Ovary (tissue), 7 donors: ENCODE measurements at regions not wholly inside any gene's neighbourhood (a gene's known extent, or its start where the extent isn't known, plus 50 kb on each side); places are given as distances from the start of the nearest gene placed in this dataset.

Experiments used
- DNase-seq, 5 donors: peaks; one replicate each; pipeline ENCODE4 v3.0.0-alpha.2; 2019 to 2020
- H3K27ac ChIP-seq, 2 donors: fragments of 200-600 bp; one replicate each; pipeline versions ENCODE4 v1.5.1 to v1.8.0; 2019 to 2022
- H3K27me3 ChIP-seq: fragments of 200-600 bp; one replicate; pipeline ENCODE4 v1.8.0; 2022
- H3K36me3 ChIP-seq: fragments of 200-600 bp; sonication (generic); one replicate; pipeline ENCODE4 v1.5.1; 2019
- H3K4me1 ChIP-seq: one replicate; pipeline ENCODE4 v1.8.1; 2013; ENCODE audit warnings: mild to moderate bottlenecking, moderate library complexity; ENCODE audit not compliant: insufficient read depth
- H3K4me3 ChIP-seq: fragments of 200-600 bp; sonication (generic); one replicate; pipeline ENCODE4 v1.5.1; 2017
- H3K9me3 ChIP-seq, 2 donors: fragments of 200-600 bp in 1 of 2; sonication (generic) in 1 of 2; one replicate each; pipeline versions ENCODE4 v1.5.1 to v1.8.1; 2013 to 2019; ENCODE audit warnings: mild to moderate bottlenecking in 1 of 2, moderate library complexity in 1 of 2
- CTCF ChIP-seq, 3 donors: fragments of 450-650 bp in 2 of 3; fragments of 200-600 bp in 1 of 3; IDR thresholded peaks; one replicate each; pipeline versions ENCODE4 v1.5.1 to v1.8.0; 2016 to 2022; ENCODE audit warnings: antibody characterized with exemption in 3 of 3, mild to moderate bottlenecking in 1 of 3
- EP300 ChIP-seq: sonication (generic); formaldehyde crosslinking; IDR thresholded peaks from one replicate; pipeline ENCODE4 v1.6.1; 2017; ENCODE audit warnings: antibody characterized with exemption
- POLR2A ChIP-seq: fragments of 450-650 bp; IDR thresholded peaks from one replicate; pipeline ENCODE4 v1.6.1; 2017; ENCODE audit warnings: antibody characterized with exemption, mild to moderate bottlenecking, moderate library complexity
- WGBS, 3 donors: extraction: QIAGEN DNeasy Blood & Tissue Kit in 1 of 3; methylation state at CpG; one replicate each; pipeline versions ENCODE4 v1.1.5 to v1.1.7; 2013 to 2017; 5-methylcytosine and 5-hydroxymethylcytosine counted together
- intact Hi-C, 4 donors: fragments of 100-400 bp; cut with DNase I; formaldehyde crosslinking; loops; one replicate each; pipeline versions ENCODE4 v1.11.0 to v1.15.1; 2022 to 2023
- donor health status: DM: no; HTN: no; CAD: no; lungs with moderate emphysema.
- donor health status: DM: no; HTN: no; CAD: no.
- donor health status: Bipolar disorder and iron deficiency.
- donor health status: DM: no; HTN: no; CAD: no.
- donor health status: DM: yes; HTN: yes; CAD: no.

GRCh38 chr3:153429821-153430220, 267.8 kb downstream of the RAP2B start:
- WGBS, 3 donors: 75 to 84% (median 84%) methylated on average over 4 of the region's 4 CpGs
- Histone ChIP-seq H3K4me1 (no peaks in the 10 kb centered on the region), H3K36me3 (no peaks in the 10 kb centered on the region), H3K4me3 (no peak overlapping the region), H3K27me3 (no peaks in the 10 kb centered on the region), H3K9me3 (no peaks in the 10 kb centered on the region), H3K27ac (no peak overlapping the region)
- intact Hi-C loops: no loop called here
- no peak for DNase-seq
- TF ChIP-seq CTCF (IDR thresholded peaks at IDR 0.05) (no peak), EP300 (no peak), POLR2A (no peak)

DNA sequence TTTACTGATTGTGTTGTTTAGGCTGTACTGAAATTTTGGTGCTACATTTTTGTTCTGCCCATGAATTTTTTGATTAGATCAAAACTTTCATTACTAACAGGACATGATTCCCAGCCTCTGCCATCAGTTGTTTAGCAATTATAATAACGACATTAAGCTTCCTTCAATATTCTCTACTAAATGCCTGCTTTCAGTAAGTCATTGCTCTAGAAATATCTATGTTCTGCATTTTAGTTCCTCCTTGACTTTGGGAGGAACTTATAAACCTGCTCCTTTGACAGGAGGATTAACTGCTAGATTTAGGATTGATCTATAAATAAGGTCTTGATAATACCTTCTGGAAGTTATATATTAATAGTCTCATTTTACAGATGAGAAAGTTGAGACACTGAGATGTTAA, 269.1 kb downstream of the RAP2B start:
- TF ChIP-seq POLR2A (no peak), EP300 (no peak), CTCF (IDR thresholded peaks at IDR 0.05) (no peak)
- Histone ChIP-seq H3K4me3 (no peak overlapping the region), H3K27me3 (no peaks in the 10 kb centered on the region), H3K27ac (no peak overlapping the region), H3K36me3 (no peaks in the 10 kb centered on the region), H3K4me1 (no peaks in the 10 kb centered on the region), H3K9me3 (no peaks in the 10 kb centered on the region)
- WGBS, 3 donors: 90 to 91% (median 90%) methylated on average over 1 of the region's 1 CpG
- intact Hi-C loops: no loop called here
- DNase-seq: no peak

DNA sequence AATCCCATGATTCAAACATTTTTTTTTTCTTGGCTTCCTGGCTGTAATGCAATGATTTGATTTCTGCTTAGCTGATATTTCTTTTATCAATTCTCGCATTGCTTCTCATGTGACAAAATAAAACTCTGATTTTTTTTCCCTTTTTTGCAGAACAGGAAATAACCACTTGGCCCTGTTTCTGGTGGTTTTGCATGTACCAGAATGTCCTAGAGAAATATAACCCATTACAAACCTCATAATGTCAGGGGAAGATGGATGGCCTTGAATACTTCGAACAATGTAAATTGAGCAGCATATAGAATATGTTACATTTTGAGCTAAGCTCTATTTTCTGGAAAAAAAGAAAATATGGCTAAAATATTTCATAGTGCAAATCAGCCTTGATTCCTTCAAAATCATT, 275.6 kb downstream of the RAP2B start:
- Histone ChIP-seq H3K36me3 (no peaks in the 10 kb centered on the region), H3K4me1 (no peaks in the 10 kb centered on the region), H3K27me3 (no peaks in the 10 kb centered on the region), H3K27ac (no peak overlapping the region), H3K9me3 (no peaks in the 10 kb centered on the region), H3K4me3 (no peak overlapping the region)
- 17 to 27% (median 24%) methylated on average over 2 of the region's 2 CpGs for WGBS, 3 donors
- no peak for DNase-seq
- TF ChIP-seq POLR2A: no peak
- TF ChIP-seq EP300: no peak
- TF ChIP-seq CTCF (IDR thresholded peaks at IDR 0.05): no peak
- intact Hi-C loops: no loop called here

DNA sequence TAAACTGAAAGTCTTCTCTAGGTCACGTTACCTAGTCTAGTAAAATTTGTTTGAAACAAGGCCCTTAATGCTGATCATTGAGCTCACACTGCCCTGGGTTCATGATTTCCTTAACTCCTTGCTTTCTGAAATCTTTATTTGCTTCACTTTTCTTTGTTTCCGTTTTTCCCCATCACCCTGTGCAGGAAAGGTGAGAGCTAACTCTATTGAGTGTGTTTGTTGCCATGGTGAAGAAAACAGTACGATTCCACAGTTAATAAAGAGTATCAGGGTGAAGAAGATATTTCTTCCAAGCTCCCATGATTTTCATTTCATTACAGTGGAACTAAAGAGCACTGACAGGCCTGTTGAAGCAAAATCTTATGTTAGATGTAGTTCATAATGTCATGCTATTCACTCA, 276.2 kb downstream of the RAP2B start:
- no peak for DNase-seq
- no peak overlapping the region for H3K4me3 ChIP-seq
- H3K27me3 ChIP-seq: no peaks in the 10 kb centered on the region
- no peaks in the 10 kb centered on the region for H3K9me3 ChIP-seq
- H3K4me1 ChIP-seq: no peaks in the 10 kb centered on the region
- intact Hi-C loops: no loop called here
- H3K27ac ChIP-seq: no peak overlapping the region
- no peaks in the 10 kb centered on the region for H3K36me3 ChIP-seq
- 75 to 96% (median 88%) methylated on average over 3 of the region's 3 CpGs for WGBS, 3 donors
- TF ChIP-seq EP300 (no peak), CTCF (IDR thresholded peaks at IDR 0.05) (no peak), POLR2A (no peak)

DNA sequence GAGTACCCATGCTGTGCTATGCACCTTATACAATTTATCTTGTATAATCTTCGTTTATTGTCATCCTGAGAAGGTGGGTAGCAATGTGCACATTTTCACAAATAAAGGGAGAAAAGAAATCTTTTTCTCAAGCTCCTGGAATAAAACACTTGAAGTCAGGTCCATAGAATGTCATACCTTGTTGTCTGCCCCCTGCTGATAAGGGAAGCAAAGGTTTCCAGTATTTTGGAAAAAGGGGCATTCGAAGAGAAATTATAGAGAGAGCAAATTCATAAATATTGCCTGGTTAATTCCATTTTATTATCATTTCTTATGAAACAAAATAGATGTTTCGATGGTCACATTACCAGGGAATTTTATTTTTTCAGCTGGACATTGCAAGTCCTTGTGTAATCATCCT, 277.8 kb downstream of the RAP2B start:
- no peak overlapping the region for H3K27ac ChIP-seq
- no peak overlapping the region for H3K4me3 ChIP-seq
- no peak for TF ChIP-seq POLR2A
- TF ChIP-seq EP300: no peak
- no peak for TF ChIP-seq CTCF (IDR thresholded peaks at IDR 0.05)
- H3K36me3 ChIP-seq: no peaks in the 10 kb centered on the region
- intact Hi-C loops: no loop called here
- H3K4me1 ChIP-seq: no peaks in the 10 kb centered on the region
- no peak for DNase-seq
- H3K9me3 ChIP-seq: no peaks in the 10 kb centered on the region
- 93 to 94% (median 93%) methylated on average over 3 of the region's 3 CpGs for WGBS, 3 donors
- H3K27me3 ChIP-seq: no peaks in the 10 kb centered on the region
